ENCODE measurements at regions not wholly inside any gene's neighbourhood (a gene's known extent, or its start where the extent isn't known, plus 50 kb on each side); places are given as distances from the start of the nearest gene placed in this dataset.

- no peak for DNase-seq
- intact Hi-C loops (cut with DNase I) = no loop called here
Measured at GRCh38 chr19:28949535-28949934, 263.4 kb downstream of the UQCRFS1 start.

- DNase-seq = no peak
- intact Hi-C loops (cut with DNase I) = no loop called here
Measured at GRCh38 chr19:28949027-28949426, 263.9 kb downstream of the UQCRFS1 start.

- no peak for DNase-seq
- intact Hi-C loops (cut with DNase I) = no loop called here
Measured at GRCh38 chr19:28948566-28948965, 264.4 kb downstream of the UQCRFS1 start.

- no peak for DNase-seq
- intact Hi-C loops (cut with DNase I) = no loop called here
Measured at GRCh38 chr19:28948026-28948425, 264.9 kb downstream of the UQCRFS1 start.

- no peak for DNase-seq
- intact Hi-C loops (cut with DNase I) = no loop called here
Measured at GRCh38 chr19:28943651-28944050, 269.3 kb downstream of the UQCRFS1 start.

GRCh38 chr19:28941833-28942232 lies 271.1 kb downstream of the UQCRFS1 start:
- intact Hi-C loops (cut with DNase I) = no loop called here
- DNase-seq = no peak

GRCh38 chr19:28940751-28941500 lies 272.0 kb downstream of the UQCRFS1 start:
- intact Hi-C loops (cut with DNase I) = no loop called here
- DNase-seq = peak in 4 of 10 donors; percentile 12 to 75 (median 19)

GRCh38 chr19:28939236-28939635 lies 273.7 kb downstream of the UQCRFS1 start:
- DNase-seq = no peak
- intact Hi-C loops (cut with DNase I) = no loop called here

- no peak for DNase-seq
- intact Hi-C loops (cut with DNase I) = no loop called here
Measured at GRCh38 chr19:28936001-28936400, 276.9 kb downstream of the UQCRFS1 start.

- DNase-seq = no peak
- intact Hi-C loops (cut with DNase I) = no loop called here
Measured at GRCh38 chr19:28934631-28935030, 278.3 kb downstream of the UQCRFS1 start.

GRCh38 chr19:28933039-28933438 lies 279.9 kb downstream of the UQCRFS1 start:
- intact Hi-C loops (cut with DNase I) = no loop called here
- DNase-seq = no peak

- no peak for DNase-seq
- intact Hi-C loops (cut with DNase I) = no loop called here
Measured at GRCh38 chr19:28932446-28932845, 280.5 kb downstream of the UQCRFS1 start.

GRCh38 chr19:28929006-28929405 lies 283.9 kb downstream of the UQCRFS1 start:
- intact Hi-C loops (cut with DNase I) = no loop called here
- DNase-seq = no peak

GRCh38 chr19:28927456-28927855 lies 285.5 kb downstream of the UQCRFS1 start:
- intact Hi-C loops (cut with DNase I) = no loop called here
- no peak for DNase-seq

- peak in 3 of 10 donors; percentile 8 to 85 (median 30) for DNase-seq
- intact Hi-C loops (cut with DNase I) = no loop called here
Measured at GRCh38 chr19:28920269-28921066, 292.5 kb downstream of the UQCRFS1 start.

- intact Hi-C loops (cut with DNase I) = no loop called here
Measured at GRCh38 chr19:28917621-28918020, 295.3 kb downstream of the UQCRFS1 start.

GRCh38 chr19:28915737-28916460 lies 297.1 kb downstream of the UQCRFS1 start:
- intact Hi-C loops (cut with DNase I) = no loop called here
- DNase-seq = no peak

More at GRCh38 chr19:28917621-28918020, 295.3 kb downstream of the UQCRFS1 start:
- no peak for DNase-seq

GRCh38 chr19:28915202-28915601 lies 297.7 kb downstream of the UQCRFS1 start:
- intact Hi-C loops (cut with DNase I) = no loop called here
- no peak for DNase-seq

GRCh38 chr19:28914173-28914572 lies 298.8 kb downstream of the UQCRFS1 start:
- no peak for DNase-seq
- intact Hi-C loops (cut with DNase I) = no loop called here

- intact Hi-C loops (cut with DNase I) = no loop called here
- no peak for DNase-seq
Measured at GRCh38 chr19:28913626-28914025, 299.3 kb downstream of the UQCRFS1 start.

GRCh38 chr19:28908941-28909340 lies 304.0 kb downstream of the UQCRFS1 start:
- no peak for DNase-seq
- intact Hi-C loops (cut with DNase I) = no loop called here
